HCT116 (cell line): ENCODE measurements at regions not wholly inside any gene's neighbourhood (a gene's known extent, or its start where the extent isn't known, plus 50 kb on each side); places are given as distances from the start of the nearest gene placed in this dataset.

Source experiments
- ATAC-seq: fragments of 200-7000 bp; cut with Tn5 transposase; 2 replicates; pipeline ENCODE4 v1.9.1; 2020; ENCODE audit warnings: mild to moderate bottlenecking, moderate library complexity
- BruUV-seq: library from RNA; stranded (reverse); fragments of 400-500 nt; replicated peaks from 2 replicates; lab custom pipeline; 2021; lab: Mats Ljungman, UMichigan
- CTCF ChIA-PET: fragments of 300-600 bp; sonication (Branson Sonifier 250); formaldehyde crosslinking; loops from one replicate; lab custom pipeline; 2021; ENCODE audit warnings: antibody characterized with exemption; lab: Charles Lee
- POLR2A ChIA-PET: fragments of 300-600, 350-600 bp; sonication (Branson Sonifier 250); formaldehyde crosslinking; loops from one replicate; lab custom pipeline; 2021; ENCODE audit warnings: antibody characterized with exemption; lab: Charles Lee
- RAD21 ChIA-PET, 2 experiments: fragments of 300-600 bp; sonication (Branson Sonifier 250); formaldehyde crosslinking; loops; one replicate each; lab custom pipeline; 2023; ENCODE audit warnings: low total read pairs in 2 of 2; ENCODE audit not compliant: uncharacterized antibody in 2 of 2, unreplicated experiment in 2 of 2, low non-redundant PET in 1 of 2; lab: Charles Lee
- DNase-seq: peaks from one replicate; pipeline ENCODE4 v3.0.0-alpha.2; 2010; ENCODE audit warnings: low read depth, low spot score
- H2AFZ ChIP-seq: fragments of 200-600 bp; shearing (Covaris generic), sonication (generic); 2 replicates; pipeline ENCODE4 v1.6.1; 2017; ENCODE audit warnings: low read depth, mixed run types, mixed read lengths, antibody characterized with exemption, low read length; ENCODE audit not compliant: poor library complexity, severe bottlenecking
- H3K27ac ChIP-seq: 2 replicates; pipeline ENCODE4 v1.5.1; 2012; ENCODE audit warnings: low read depth, low read length
- H3K27me3 ChIP-seq: fragments of 200-600 bp; sonication (generic); 2 replicates; pipeline ENCODE4 v1.6.1; 2016; ENCODE audit warnings: mixed run types, low read length, mixed read lengths; ENCODE audit not compliant: insufficient read depth
- H3K36me3 ChIP-seq, 2 experiments: fragments of 200-500 bp in 1 of 2; fragments of 200-600 bp in 1 of 2; sonication (Bioruptor generic) in 1 of 2; sonication (generic) in 1 of 2; 2 replicates each; pipeline versions ENCODE4 v1.5.1 to v1.6.1; 2014 to 2016; ENCODE audit warnings: low read length in 2 of 2, inconsistent platforms in 1 of 2, mixed read lengths in 1 of 2, mixed run types in 1 of 2; ENCODE audit not compliant: insufficient read depth in 2 of 2, control insufficient read depth in 1 of 2
- H3K4me1 ChIP-seq, 2 experiments: fragments of 200-600 bp in 1 of 2; sonication (generic) in 1 of 2; 2 replicates each; pipeline versions ENCODE4 v1.5.1 to v1.6.1; 2012 to 2017; ENCODE audit warnings: low read length in 2 of 2, inconsistent platforms in 1 of 2, mild to moderate bottlenecking in 1 of 2, mixed read lengths in 1 of 2, mixed run types in 1 of 2, moderate library complexity in 1 of 2; ENCODE audit not compliant: insufficient read depth in 2 of 2, control insufficient read depth in 1 of 2
- H3K4me2 ChIP-seq: fragments of 200-600 bp; sonication (generic); 2 replicates; pipeline ENCODE4 v1.6.1; 2017; ENCODE audit warnings: mixed run types, low read length, mixed read lengths
- H3K4me3 ChIP-seq, 2 experiments: fragments of 200-600 bp in 1 of 2; sonication (generic) in 1 of 2; replicated peaks in 1 of 2; 2 replicates each; pipeline ENCODE4 v1.5.1; 2011 to 2016; ENCODE audit warnings: low read length in 2 of 2, control low read depth in 1 of 2, low read depth in 1 of 2, mild to moderate bottlenecking in 1 of 2, mixed read lengths in 1 of 2, mixed run types in 1 of 2
- H3K79me2 ChIP-seq: fragments of 200-600 bp; sonication (generic); 2 replicates; pipeline ENCODE4 v1.6.1; 2017; ENCODE audit warnings: mild to moderate bottlenecking, mixed run types, low read length, moderate library complexity, mixed read lengths; ENCODE audit not compliant: insufficient read depth
- H3K9ac ChIP-seq: fragments of 200-600 bp; sonication (generic); 2 replicates; pipeline ENCODE4 v1.6.1; 2016; ENCODE audit warnings: low read length, mixed read lengths
- H3K9me2 ChIP-seq: fragments of 200-600 bp; sonication (generic), shearing (Covaris generic); 2 replicates; pipeline ENCODE4 v1.6.1; 2017; ENCODE audit warnings: mixed run types, mild to moderate bottlenecking, moderate library complexity; ENCODE audit not compliant: insufficient read depth
- H3K9me3 ChIP-seq, 2 experiments: fragments of 200-500 bp in 1 of 2; fragments of 200-600 bp in 1 of 2; sonication (Bioruptor generic) in 1 of 2; sonication (generic) in 1 of 2; 2 replicates each; pipeline ENCODE4 v1.6.1; 2014 to 2017; ENCODE audit warnings: low read length in 2 of 2, mixed read lengths in 2 of 2, inconsistent platforms in 1 of 2, low read depth in 1 of 2, mild to moderate bottlenecking in 1 of 2, mixed run types in 1 of 2, moderate library complexity in 1 of 2; ENCODE audit not compliant: control insufficient read depth in 1 of 2, insufficient read depth in 1 of 2
- H4K20me1 ChIP-seq: fragments of 200-600 bp; sonication (generic), shearing (Covaris generic); 2 replicates; pipeline ENCODE4 v1.6.1; 2017; ENCODE audit warnings: mixed run types, mild to moderate bottlenecking, moderate library complexity; ENCODE audit not compliant: insufficient read depth
- EGR1 ChIP-seq: IDR thresholded peaks from 2 replicates; pipeline ENCODE4 v1.6.1; 2012; ENCODE audit warnings: low read depth
- ELF1 ChIP-seq: IDR thresholded peaks from 2 replicates; pipeline ENCODE4 v1.6.1; 2012; ENCODE audit warnings: low read depth, borderline replicate concordance
- EZH2 ChIP-seq: fragments of 200-600 bp; sonication (generic); IDR thresholded peaks from 2 replicates; pipeline ENCODE4 v1.6.1; 2017; ENCODE audit warnings: antibody characterized with exemption, mixed run types
- EZH2phosphoT487 ChIP-seq: fragments of 200-600 bp; IDR thresholded peaks from 2 replicates; pipeline ENCODE4 v1.6.1; 2018; ENCODE audit warnings: antibody characterized with exemption, borderline replicate concordance
- FOSL1 ChIP-seq: IDR thresholded peaks from 2 replicates; pipeline ENCODE4 v1.6.1; 2012; ENCODE audit warnings: low read depth
- JUND ChIP-seq: IDR thresholded peaks from 2 replicates; pipeline ENCODE4 v1.6.1; 2012
- POLR2A ChIP-seq: IDR thresholded peaks from 2 replicates; pipeline ENCODE4 v1.7.0; 2011; ENCODE audit warnings: borderline replicate concordance; ENCODE audit not compliant: insufficient read depth, insufficient read length; ENCODE audit errors: extremely low read depth
- RAD21 ChIP-seq: IDR thresholded peaks from 2 replicates; pipeline ENCODE4 v1.6.1; 2012; ENCODE audit warnings: low read depth, mild to moderate bottlenecking
- SIN3A ChIP-seq: IDR thresholded peaks from 2 replicates; pipeline ENCODE4 v1.6.1; 2012; ENCODE audit warnings: low read depth
- TCF7L2 ChIP-seq: IDR thresholded peaks from 2 replicates; pipeline ENCODE4 v1.7.0; 2011; ENCODE audit warnings: borderline replicate concordance, inconsistent platforms; ENCODE audit not compliant: insufficient read depth, insufficient read length; ENCODE audit errors: extremely low read depth
- YY1 ChIP-seq: IDR thresholded peaks from 2 replicates; pipeline ENCODE4 v1.6.1; 2011; ENCODE audit warnings: low read length, low read depth, moderate library complexity, mild to moderate bottlenecking; ENCODE audit not compliant: insufficient replicate concordance; ENCODE audit errors: extremely low read depth
- ZBTB33 ChIP-seq: IDR thresholded peaks from 2 replicates; pipeline ENCODE4 v1.6.1; 2011; ENCODE audit warnings: mild to moderate bottlenecking, low read length, moderate library complexity; ENCODE audit not compliant: insufficient replicate concordance; ENCODE audit errors: extremely low read depth
- ZNF274 ChIP-seq: fragments of 200-500 bp; sonication (Bioruptor generic); IDR thresholded peaks from 2 replicates; pipeline ENCODE4 v1.6.1; 2014; ENCODE audit warnings: mild to moderate bottlenecking, low read depth, low read length, inconsistent platforms
- intact Hi-C: fragments of 100-400 bp; cut with micrococcal nuclease; formaldehyde crosslinking; loops from 2 replicates; pipeline ENCODE4 v1.10.0; 2022
- TF ChIP-seq, protein P1 (sequence below): IDR thresholded peaks from 2 replicates; pipeline ENCODE4 v1.6.1; 2012; ENCODE audit warnings: low read depth

- peaks cover 3 to 11% of the 10 kb centered on the region in 2 experiments; a peak in 2 of 4 replicates for H3K4me1 ChIP-seq
- intact Hi-C loops = loop anchor here (10.0 kb wide), 2 partner anchors 990 to 1220 kb away; partner anchors contain the start of gene ZNF22
- CTCF ChIA-PET = no interaction called here
Observed at GRCh38 chr10:46224414-46224682, 62.4 kb upstream of the ANTXRL start.

GRCh38 chr10:46225597-46225996 is 61.2 kb upstream of the ANTXRL start:
- Histone ChIP-seq H3K4me1 (peaks cover 3 to 11% of the 10 kb centered on the region in 2 experiments; a peak in 2 of 4 replicates), H3K9me2 (no peaks in the 10 kb centered on the region), H3K27ac (no peak overlapping the region), H3K79me2 (no peaks in the 10 kb centered on the region), H4K20me1 (no peaks in the 10 kb centered on the region), H3K9me3 (peaks cover 0 to 3% of the 10 kb centered on the region in 2 experiments; a peak in 1 of 4 replicates), H3K27me3 (no peaks in the 10 kb centered on the region), H3K4me3 (no peak overlapping the region), H2AFZ (no peak overlapping the region), H3K9ac (no peak overlapping the region), H3K4me2 (no peak overlapping the region), H3K36me3 (no peaks in the 10 kb centered on the region)
- ChIA-PET POLR2A (no interaction called here), RAD21 (no interaction called here), CTCF (no interaction called here)
- intact Hi-C loops = loop anchor here (10.0 kb wide), 2 partner anchors 991 to 1221 kb away; partner anchors contain the start of gene ZNF22
- no TSS peak for BruUV-seq
- DNase-seq (no peak), ATAC-seq (no peak)
- no peak for TF ChIP-seq EGR1
- TF ChIP-seq, protein P1, sequence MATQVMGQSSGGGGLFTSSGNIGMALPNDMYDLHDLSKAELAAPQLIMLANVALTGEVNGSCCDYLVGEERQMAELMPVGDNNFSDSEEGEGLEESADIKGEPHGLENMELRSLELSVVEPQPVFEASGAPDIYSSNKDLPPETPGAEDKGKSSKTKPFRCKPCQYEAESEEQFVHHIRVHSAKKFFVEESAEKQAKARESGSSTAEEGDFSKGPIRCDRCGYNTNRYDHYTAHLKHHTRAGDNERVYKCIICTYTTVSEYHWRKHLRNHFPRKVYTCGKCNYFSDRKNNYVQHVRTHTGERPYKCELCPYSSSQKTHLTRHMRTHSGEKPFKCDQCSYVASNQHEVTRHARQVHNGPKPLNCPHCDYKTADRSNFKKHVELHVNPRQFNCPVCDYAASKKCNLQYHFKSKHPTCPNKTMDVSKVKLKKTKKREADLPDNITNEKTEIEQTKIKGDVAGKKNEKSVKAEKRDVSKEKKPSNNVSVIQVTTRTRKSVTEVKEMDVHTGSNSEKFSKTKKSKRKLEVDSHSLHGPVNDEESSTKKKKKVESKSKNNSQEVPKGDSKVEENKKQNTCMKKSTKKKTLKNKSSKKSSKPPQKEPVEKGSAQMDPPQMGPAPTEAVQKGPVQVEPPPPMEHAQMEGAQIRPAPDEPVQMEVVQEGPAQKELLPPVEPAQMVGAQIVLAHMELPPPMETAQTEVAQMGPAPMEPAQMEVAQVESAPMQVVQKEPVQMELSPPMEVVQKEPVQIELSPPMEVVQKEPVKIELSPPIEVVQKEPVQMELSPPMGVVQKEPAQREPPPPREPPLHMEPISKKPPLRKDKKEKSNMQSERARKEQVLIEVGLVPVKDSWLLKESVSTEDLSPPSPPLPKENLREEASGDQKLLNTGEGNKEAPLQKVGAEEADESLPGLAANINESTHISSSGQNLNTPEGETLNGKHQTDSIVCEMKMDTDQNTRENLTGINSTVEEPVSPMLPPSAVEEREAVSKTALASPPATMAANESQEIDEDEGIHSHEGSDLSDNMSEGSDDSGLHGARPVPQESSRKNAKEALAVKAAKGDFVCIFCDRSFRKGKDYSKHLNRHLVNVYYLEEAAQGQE = no peak
- no peak for TF ChIP-seq ZBTB33
- no peak for TF ChIP-seq ZNF274
- TF ChIP-seq EZH2phosphoT487 = no peak
- no peak for TF ChIP-seq EZH2
- TF ChIP-seq FOSL1 = no peak
- TF ChIP-seq RAD21 = no peak
- TF ChIP-seq TCF7L2 = no peak
- TF ChIP-seq SIN3A = no peak
- TF ChIP-seq ELF1 = no peak
- no peak for TF ChIP-seq YY1
- no peak for TF ChIP-seq POLR2A

More at GRCh38 chr10:46224414-46224682, 62.4 kb upstream of the ANTXRL start:
- no peak overlapping the region for H3K4me3 ChIP-seq
- ATAC-seq = no peak
- no peaks in the 10 kb centered on the region for H3K79me2 ChIP-seq
- H4K20me1 ChIP-seq = no peaks in the 10 kb centered on the region
- H3K9me2 ChIP-seq = no peaks in the 10 kb centered on the region
- no peak overlapping the region for H2AFZ ChIP-seq
- no peak overlapping the region for H3K9ac ChIP-seq
- H3K9me3 ChIP-seq = peaks cover 0 to 3% of the 10 kb centered on the region in 2 experiments; a peak in 1 of 4 replicates
- no peak overlapping the region for H3K4me2 ChIP-seq
- no TSS peak for BruUV-seq
- ChIA-PET POLR2A (no interaction called here), RAD21 (no interaction called here)
- no peak overlapping the region for H3K27ac ChIP-seq
- DNase-seq = no peak
- H3K27me3 ChIP-seq = peaks cover under 1% of the 10 kb centered on the region; the same call in 1 of the 2 replicates
- no peaks in the 10 kb centered on the region for H3K36me3 ChIP-seq
- no peak for TF ChIP-seq JUND
